ENCODE measurements at regions not wholly inside any gene's neighbourhood (a gene's known extent, or its start where the extent isn't known, plus 50 kb on each side); places are given as distances from the start of the nearest gene placed in this dataset.

GRCh38 chr4:94006932-94007331, 178.4 kb downstream of the ATOH1 start:
- TF ChIP-seq TAF1 (IDR thresholded peaks at IDR 0.05; ENCODE audit: low read depth, low read length) (no peak), POLR2A (IDR thresholded peaks at IDR 0.05; ENCODE audit: low read depth, low read length) (no peak), SPI1 (IDR thresholded peaks at IDR 0.05; ENCODE audit: low read depth, low read length) (no peak), POLR2AphosphoS5 (IDR thresholded peaks at IDR 0.05; ENCODE audit: low read depth, low read length) (no peak), POU2F2 (IDR thresholded peaks at IDR 0.05; ENCODE audit: low read depth, low read length) (no peak), PAX5 (IDR thresholded peaks at IDR 0.05; ENCODE audit: insufficient read depth, low read length, severe bottlenecking) (no peak)

Measured in GM12891 (cell line).